Cerebellar nuclear complex (tissue), 1 donor: ENCODE measurements at regions not wholly inside any gene's neighbourhood (a gene's known extent, or its start where the extent isn't known, plus 50 kb on each side); places are given as distances from the start of the nearest gene placed in this dataset.

Experiments
- DNase-seq, 2 experiments: peaks; one replicate each; lab custom pipeline; 2025; lab: John Stamatoyannopoulos, UW

DNA sequence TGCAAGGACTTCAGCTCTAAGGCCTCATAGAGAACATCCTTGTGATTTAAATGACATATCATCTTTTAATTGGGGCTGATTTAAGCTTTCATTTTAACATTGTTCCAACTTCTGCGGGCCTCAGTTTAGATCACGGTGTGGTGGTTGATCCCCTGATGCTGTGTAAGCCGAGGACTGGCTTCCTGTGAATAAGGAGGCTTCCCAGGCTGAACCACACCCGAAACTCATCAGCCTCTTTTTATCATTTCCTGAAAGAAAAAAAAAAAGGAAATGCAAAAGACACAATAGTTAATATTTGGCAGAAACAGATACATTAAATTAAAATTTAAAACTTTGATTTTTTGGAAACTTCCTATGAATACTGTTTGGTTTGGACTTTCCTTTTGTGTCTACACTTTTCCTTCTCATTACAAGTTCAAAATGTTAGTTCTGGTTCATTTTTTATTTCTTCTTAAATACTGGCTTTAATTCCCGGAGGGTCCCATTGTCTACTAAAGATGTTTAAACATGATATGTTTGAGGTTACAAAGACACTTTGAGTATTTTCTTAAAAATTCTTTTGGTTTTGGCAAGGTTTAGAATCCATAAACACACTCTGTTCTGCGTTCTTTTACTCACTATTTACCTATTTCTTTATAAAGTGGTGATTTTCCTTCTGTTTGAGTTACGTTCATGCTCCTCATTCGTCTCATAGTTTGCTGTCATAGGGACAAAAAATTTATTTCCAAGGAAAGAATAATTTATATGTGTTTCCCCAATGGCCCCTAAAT is 230.0 kb upstream of the SULF2 start:
- DNase-seq: no peak

DNA sequence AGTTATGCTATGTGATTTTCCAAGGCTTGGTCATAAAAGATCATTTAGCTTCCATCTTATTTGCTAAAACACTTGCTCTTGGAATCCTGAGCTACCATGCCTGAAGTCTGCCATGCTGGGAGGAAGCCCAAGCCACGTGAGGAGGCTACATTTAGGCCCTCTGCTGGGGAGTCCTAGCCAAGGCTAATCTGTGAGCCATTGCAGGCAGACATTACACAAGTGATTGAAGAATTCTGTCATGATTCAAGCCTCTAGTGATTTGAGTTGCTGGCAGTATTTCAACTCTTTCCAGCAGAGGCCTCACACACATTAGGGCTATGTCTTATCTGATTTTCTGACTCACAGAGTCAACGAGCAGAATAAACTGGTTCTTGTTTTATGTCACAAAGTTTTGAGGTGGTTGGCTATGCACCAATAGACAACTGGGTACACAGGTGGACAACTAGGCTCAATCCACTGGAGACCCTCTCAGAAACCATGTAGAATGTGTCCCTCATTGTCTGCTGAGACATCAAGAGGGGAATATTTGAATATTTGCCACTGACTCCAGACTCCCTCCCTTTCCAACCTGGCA is 227.2 kb upstream of the SULF2 start:
- DNase-seq: no peak

- DNase-seq: no peak
These were observed 225.7 kb upstream of the SULF2 start for GRCh38 chr20:48011025-48011424.

DNA sequence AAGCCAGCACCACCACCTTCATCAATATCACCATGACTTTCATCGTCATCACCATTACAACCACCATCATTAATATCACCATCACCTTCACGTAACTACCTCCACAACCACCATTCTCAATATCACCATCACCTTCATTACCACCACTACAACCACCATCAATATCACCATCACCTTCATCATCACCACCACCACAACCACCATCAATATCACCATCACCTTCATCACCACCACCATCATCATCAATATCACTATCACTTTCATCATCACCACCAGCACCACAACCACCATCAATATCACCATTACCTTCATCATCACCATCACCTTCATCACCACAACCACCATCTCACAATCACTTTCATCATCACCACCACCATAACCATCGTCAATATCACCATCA is 225.3 kb upstream of the SULF2 start:
- DNase-seq: no peak

- no peak for DNase-seq
These were observed 223.7 kb upstream of the SULF2 start for GRCh38 chr20:48008850-48009515.

- DNase-seq: no peak
These were observed 222.1 kb upstream of the SULF2 start for GRCh38 chr20:48007351-48007750.

DNA sequence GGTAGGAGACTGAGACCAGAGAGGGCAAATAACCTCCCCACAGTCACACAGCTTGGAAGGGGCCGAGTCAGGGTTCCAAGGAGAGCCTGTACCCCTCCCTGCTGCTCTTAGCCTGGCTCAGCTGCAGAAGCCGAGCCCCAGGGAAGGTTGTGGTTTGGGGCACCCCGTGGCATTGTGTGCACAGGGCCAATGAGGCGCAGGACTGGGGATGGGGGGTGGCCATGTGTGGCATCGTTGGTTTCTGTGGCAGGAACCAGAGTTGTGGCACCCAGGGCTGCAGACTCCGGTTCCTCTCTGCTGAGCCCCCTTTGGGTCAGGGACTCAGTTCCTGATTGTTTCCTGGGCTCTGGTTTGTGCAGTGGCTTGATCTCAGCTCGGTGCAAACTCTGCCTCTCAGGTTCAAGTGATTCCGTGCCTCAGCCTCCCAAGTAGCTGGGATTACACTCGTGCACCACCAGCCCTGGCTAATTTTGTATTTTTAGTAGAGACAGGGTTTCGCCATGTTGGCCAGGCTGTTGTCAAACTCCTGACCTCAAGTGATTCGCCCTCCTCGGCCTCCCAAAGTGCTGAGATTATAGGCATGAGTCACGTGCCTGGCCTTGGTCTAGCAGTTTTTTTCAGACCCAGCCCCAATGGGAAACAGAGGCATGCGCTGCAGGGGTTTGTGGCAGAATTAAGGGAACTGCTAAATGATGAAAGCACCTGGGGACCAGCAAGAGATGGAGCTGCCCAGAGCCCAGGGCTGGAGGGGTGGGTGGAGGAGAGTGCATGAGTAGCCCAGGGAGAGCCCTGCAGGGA is 221.0 kb upstream of the SULF2 start:
- no peak for DNase-seq

- DNase-seq: no peak
These were observed 217.7 kb upstream of the SULF2 start for GRCh38 chr20:48003021-48003420.

DNA sequence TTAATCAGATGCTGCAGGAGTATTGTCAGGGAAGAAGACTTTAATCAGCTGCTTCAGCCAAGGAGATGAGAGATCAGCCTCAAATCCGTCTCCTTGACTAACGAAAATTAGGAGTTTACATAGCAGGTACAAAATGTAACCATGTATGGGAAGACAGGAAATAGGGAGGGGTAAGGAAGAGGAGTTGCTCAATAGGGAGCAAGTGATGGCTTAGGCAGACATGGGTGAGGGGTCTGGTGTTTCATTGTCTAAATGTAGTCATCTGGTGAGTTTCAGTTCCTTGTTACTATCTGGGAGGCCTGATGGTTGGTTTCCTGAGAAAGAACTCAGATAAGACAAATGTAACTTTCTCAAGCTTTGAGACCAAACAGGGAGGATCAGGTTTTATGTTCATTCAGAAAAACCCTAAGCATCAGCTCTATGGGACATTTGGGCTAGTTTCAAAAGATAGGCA is 217.3 kb upstream of the SULF2 start:
- DNase-seq: no peak

DNA sequence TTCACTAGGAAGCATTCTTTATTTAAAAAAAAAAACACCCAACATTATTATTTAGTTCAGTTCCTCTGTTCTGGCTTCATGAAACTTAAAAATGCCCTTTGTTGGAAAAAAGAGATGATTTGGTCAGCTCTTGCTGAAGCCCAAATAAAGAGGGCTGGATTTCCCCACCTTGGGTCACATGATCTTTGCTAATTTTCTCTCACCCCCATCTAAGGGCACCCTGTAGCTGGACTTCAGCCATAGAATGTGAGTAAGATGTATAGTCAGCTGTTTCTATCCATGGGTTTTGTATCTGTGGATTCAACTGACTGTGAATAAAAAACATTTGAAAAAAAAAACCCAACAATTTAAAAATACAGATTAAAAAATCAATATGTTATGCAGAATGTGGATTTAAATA is 213.9 kb upstream of the SULF2 start:
- no peak for DNase-seq

GRCh38 chr20:47998736-47999135 is 213.5 kb upstream of the SULF2 start:
- no peak for DNase-seq

DNA sequence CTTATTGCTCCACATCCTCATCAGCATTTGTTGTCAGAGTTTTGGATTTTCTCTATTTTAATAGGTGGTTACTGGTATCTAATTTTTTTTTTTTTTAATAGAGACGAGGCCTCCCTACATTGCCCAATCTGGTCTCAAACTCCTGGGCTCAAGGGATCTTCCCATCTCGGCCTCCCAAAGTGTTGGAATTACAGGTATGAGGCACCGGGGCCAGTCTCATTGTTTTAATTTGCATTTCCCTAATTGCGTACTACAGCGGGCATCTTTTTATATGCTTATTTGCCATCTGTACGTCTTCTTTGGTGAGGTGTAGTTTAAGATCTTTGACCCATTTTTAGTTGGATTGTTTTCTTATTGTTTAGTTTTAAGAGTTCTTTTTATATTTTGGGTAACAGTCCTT is 210.4 kb upstream of the SULF2 start:
- DNase-seq: no peak

- DNase-seq: no peak
These were observed 208.5 kb upstream of the SULF2 start for GRCh38 chr20:47993817-47994216.

DNA sequence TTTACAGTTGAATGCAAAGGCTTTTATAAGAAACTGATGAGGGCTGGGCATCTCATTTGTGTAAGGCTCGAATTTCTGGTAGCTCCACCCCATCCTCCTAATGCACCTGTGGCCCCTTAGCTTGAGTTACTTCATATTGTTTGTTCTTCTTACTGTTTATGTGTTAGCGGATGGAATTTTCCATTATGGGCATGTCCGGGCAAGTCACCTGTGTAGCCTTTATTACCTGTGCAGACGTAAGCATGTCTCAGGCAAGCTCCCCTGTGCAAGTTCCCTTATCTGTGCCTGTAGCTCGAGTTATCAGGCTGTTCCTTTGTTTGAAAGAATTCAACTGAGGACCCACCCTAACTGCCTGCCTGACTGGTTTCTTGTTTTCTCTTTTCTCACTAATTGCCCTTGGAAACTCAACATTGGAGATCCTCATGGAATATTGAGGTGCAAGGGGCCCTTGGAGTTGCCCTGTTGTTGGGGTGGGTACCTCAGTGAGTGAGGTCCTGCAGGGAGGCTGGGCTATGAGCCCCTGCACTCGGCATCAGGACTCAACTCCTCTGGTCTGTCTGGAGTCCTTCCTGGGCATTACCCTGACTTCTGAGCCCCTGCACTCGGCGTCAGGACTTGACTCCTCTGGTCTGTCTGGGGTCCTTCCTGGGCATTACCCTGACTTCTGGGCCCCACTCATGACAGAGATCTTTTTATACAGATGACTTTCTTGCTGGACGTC is 207.9 kb upstream of the SULF2 start:
- DNase-seq: no peak

DNA sequence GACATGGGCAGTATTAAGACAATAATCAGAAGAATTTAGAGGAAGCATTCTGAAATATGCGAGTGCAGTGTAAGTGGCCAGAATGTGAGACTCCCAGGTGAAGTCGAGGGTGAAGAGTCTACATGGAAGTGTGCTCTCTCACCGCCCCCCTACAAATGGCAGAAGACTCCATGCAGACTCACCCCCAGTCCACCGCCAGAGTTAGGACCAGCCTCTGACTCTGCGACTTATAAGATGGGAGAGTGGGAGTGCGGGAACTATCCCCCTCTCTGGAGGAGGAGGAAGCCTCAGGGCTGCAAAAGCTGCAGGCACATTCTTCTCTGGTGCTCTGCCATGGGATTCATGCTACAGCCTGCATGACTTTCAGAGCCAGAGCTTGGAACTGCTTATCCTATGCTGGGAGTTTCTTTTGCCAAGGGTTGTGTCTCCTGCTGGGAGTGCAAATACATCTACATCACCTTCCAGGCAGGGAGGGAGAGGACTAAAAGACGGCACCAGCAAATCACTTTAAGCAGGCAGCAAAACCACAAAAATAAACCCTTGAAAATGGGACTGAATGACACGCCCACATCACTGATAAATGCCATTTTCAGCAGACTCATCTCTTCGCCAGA is 206.7 kb upstream of the SULF2 start:
- DNase-seq: no peak

GRCh38 chr20:47990507-47991150 is 205.3 kb upstream of the SULF2 start:
- no peak for DNase-seq

- no peak for DNase-seq
These were observed 204.7 kb upstream of the SULF2 start for GRCh38 chr20:47989957-47990356.

- DNase-seq: no peak
These were observed 203.4 kb upstream of the SULF2 start for GRCh38 chr20:47988676-47989075.

DNA sequence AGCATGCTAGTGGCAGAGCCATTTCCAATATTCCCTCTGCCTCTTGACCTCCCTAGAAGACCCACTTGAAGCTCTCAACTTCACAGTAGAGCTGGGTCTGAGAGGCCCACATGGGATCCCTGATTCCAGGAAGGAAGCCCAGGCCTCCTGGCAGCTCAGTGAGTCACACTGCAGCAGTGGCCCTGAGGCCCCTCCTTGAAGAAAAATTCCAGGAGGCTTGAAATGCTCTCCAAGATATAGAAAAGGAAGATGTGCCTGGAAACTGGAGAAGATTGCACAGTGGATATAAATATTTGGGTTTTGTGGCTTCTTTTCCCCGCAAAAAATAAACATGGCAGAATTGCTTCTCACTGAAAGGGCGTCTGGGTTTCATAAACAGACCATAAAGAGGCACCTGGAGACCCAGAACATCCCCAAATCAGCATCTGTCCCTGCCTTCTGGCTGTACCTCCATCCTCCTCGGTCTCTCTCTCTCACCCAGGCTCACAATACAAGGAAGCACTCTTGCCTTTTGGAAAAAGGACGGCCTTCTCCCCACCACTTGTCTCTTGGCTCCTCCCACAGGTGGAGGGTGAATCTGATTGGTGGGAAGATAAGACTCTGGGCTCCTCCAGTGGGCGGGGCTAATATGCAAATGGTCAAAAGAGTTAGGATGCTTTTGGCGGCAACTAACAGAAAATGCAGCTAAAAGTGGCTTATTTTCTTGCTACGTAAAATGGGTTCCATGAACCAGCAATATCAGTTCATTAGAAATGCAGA is 200.0 kb upstream of the SULF2 start:
- no peak for DNase-seq

DNA sequence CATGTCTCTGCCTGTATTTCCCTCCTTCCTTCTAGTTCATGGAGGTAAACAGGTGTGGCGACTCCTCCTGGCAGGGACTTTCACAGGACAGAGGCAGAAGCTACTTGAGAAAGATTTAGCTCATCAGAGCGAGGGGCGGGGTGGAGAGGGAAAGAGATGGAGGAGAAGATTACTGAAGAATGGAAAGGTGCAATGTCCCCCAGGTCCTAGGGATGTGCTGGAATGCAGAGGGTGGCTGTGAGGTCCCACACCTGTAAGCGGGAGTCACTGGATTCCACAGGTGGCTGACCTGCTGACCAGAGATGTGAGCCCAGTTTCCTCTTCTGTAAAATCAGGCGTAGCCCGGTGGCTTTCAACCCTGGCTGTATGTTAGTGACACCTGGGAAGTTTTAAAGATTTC is 199.2 kb upstream of the SULF2 start:
- DNase-seq: no peak
